Ureter (tissue), 1 donor: ENCODE measurements at regions not wholly inside any gene's neighbourhood (a gene's known extent, or its start where the extent isn't known, plus 50 kb on each side); places are given as distances from the start of the nearest gene placed in this dataset.

ENCODE experiments used
- DNase-seq: peaks from one replicate; pipeline ENCODE4 v3.0.0-alpha.2; 2020; ENCODE audit warnings: low spot score
- donor health status: DM: yes; HTN: yes; CAD: no.

GRCh38 chr4:124219389-124219788, 493.1 kb downstream of the ANKRD50 start:
- no peak for DNase-seq

- no peak for DNase-seq
Observed at GRCh38 chr4:124224256-124224655, 488.3 kb downstream of the ANKRD50 start.

- DNase-seq: no peak
Observed at GRCh38 chr4:124227981-124228380, 484.6 kb downstream of the ANKRD50 start.

- no peak for DNase-seq
Observed at GRCh38 chr4:124230268-124230667, 482.3 kb downstream of the ANKRD50 start.

- DNase-seq: no peak
Observed at GRCh38 chr4:124234771-124235170, 477.8 kb downstream of the ANKRD50 start.

GRCh38 chr4:124243671-124244366, 468.7 kb downstream of the ANKRD50 start:
- DNase-seq: no peak

- no peak for DNase-seq
Observed at GRCh38 chr4:124253080-124253479, 459.5 kb downstream of the ANKRD50 start.

- DNase-seq: peak; percentile 83
Observed at GRCh38 chr4:124262211-124263179, 450.0 kb downstream of the ANKRD50 start.

GRCh38 chr4:124265701-124266100, 446.8 kb downstream of the ANKRD50 start:
- no peak for DNase-seq

GRCh38 chr4:124266721-124267120, 445.8 kb downstream of the ANKRD50 start:
- no peak for DNase-seq

- no peak for DNase-seq
Observed at GRCh38 chr4:124276461-124276860, 436.1 kb downstream of the ANKRD50 start.

- DNase-seq: no peak
Observed at GRCh38 chr4:124277691-124278090, 434.8 kb downstream of the ANKRD50 start.

GRCh38 chr4:124278477-124278876, 434.1 kb downstream of the ANKRD50 start:
- DNase-seq: no peak

- no peak for DNase-seq
Observed at GRCh38 chr4:124279741-124280140, 432.8 kb downstream of the ANKRD50 start.

GRCh38 chr4:124282301-124282898, 430.1 kb downstream of the ANKRD50 start:
- DNase-seq: no peak

- DNase-seq: no peak
Observed at GRCh38 chr4:124288706-124289486, 423.6 kb downstream of the ANKRD50 start.

GRCh38 chr4:124290678-124291077, 421.9 kb downstream of the ANKRD50 start:
- no peak for DNase-seq

- no peak for DNase-seq
Observed at GRCh38 chr4:124295413-124295812, 417.1 kb downstream of the ANKRD50 start.

- DNase-seq: no peak
Observed at GRCh38 chr4:124304941-124305340, 407.6 kb downstream of the ANKRD50 start.

GRCh38 chr4:124306352-124306751, 406.2 kb downstream of the ANKRD50 start:
- DNase-seq: no peak

GRCh38 chr4:124307143-124307542, 405.4 kb downstream of the ANKRD50 start:
- no peak for DNase-seq

GRCh38 chr4:124318292-124318691, 394.2 kb downstream of the ANKRD50 start:
- no peak for DNase-seq
